DND-41 (cell line): ENCODE measurements at regions not wholly inside any gene's neighbourhood (a gene's known extent, or its start where the extent isn't known, plus 50 kb on each side); places are given as distances from the start of the nearest gene placed in this dataset.

Experiments
- ATAC-seq: fragments of 200-7000 bp; cut with Tn5 transposase; 3 replicates; pipeline ENCODE4 v1.9.1; 2021; ENCODE audit warnings: low read depth; ENCODE audit not compliant: insufficient read depth
- DNase-seq: peaks from one replicate; pipeline ENCODE4 v3.0.0-alpha.2; 2020
- H2AFZ ChIP-seq: 2 replicates; pipeline ENCODE4 v1.6.0; 2012; ENCODE audit warnings: low read depth, low read length
- H3K27ac ChIP-seq: 2 replicates; pipeline ENCODE4 v1.5.1; 2012; ENCODE audit warnings: low read length, inconsistent platforms
- H3K27me3 ChIP-seq: fragments of 200-600 bp; sonication (generic); 2 replicates; pipeline ENCODE4 v1.6.0; 2012; ENCODE audit warnings: low read length, mild to moderate bottlenecking, inconsistent platforms; ENCODE audit not compliant: insufficient read depth, poor library complexity
- H3K36me3 ChIP-seq: 2 replicates; pipeline ENCODE4 v1.5.1; 2012; ENCODE audit warnings: low read length, inconsistent platforms; ENCODE audit not compliant: insufficient read depth
- H3K4me1 ChIP-seq: 2 replicates; pipeline ENCODE4 v1.5.1; 2012; ENCODE audit warnings: mild to moderate bottlenecking, low read length; ENCODE audit not compliant: insufficient read depth
- H3K4me2 ChIP-seq: 2 replicates; pipeline ENCODE4 v1.6.0; 2012; ENCODE audit warnings: mild to moderate bottlenecking, moderate library complexity, low read length, inconsistent platforms; ENCODE audit not compliant: insufficient read depth
- H3K4me3 ChIP-seq, 2 experiments: fragments of 200-600 bp in 1 of 2; shearing (Covaris generic) in 1 of 2; 2 replicates each; pipeline ENCODE4 v1.5.1; 2012 to 2016; ENCODE audit warnings: inconsistent platforms in 2 of 2, low read length in 2 of 2, mild to moderate bottlenecking in 2 of 2, low read depth in 1 of 2, moderate library complexity in 1 of 2
- H3K79me2 ChIP-seq: 2 replicates; pipeline ENCODE4 v1.6.0; 2012; ENCODE audit warnings: low read length, inconsistent platforms; ENCODE audit not compliant: insufficient read depth
- H3K9ac ChIP-seq: 2 replicates; pipeline ENCODE4 v1.6.0; 2012; ENCODE audit warnings: low read depth, mild to moderate bottlenecking, inconsistent platforms, low read length, moderate library complexity
- H3K9me3 ChIP-seq: 2 replicates; pipeline ENCODE4 v1.5.1; 2012; ENCODE audit warnings: low read length, moderate library complexity, mild to moderate bottlenecking, inconsistent platforms; ENCODE audit not compliant: insufficient read depth, severe bottlenecking
- H4K20me1 ChIP-seq: 2 replicates; pipeline ENCODE4 v1.6.0; 2012; ENCODE audit warnings: low read length; ENCODE audit not compliant: insufficient read depth
- EZH2 ChIP-seq: IDR thresholded peaks from 3 replicates; pipeline ENCODE4 v1.6.1; 2012; ENCODE audit warnings: borderline replicate concordance, low read depth, mild to moderate bottlenecking, moderate library complexity, low read length, inconsistent platforms; ENCODE audit not compliant: severe bottlenecking
- TF ChIP-seq, protein P1 (sequence below): IDR thresholded peaks from 2 replicates; pipeline ENCODE4 v1.5.1; 2012; ENCODE audit warnings: borderline replicate concordance, low read length, moderate library complexity, mild to moderate bottlenecking; ENCODE audit not compliant: poor library complexity, severe bottlenecking; ENCODE audit errors: extremely low read depth

DNA sequence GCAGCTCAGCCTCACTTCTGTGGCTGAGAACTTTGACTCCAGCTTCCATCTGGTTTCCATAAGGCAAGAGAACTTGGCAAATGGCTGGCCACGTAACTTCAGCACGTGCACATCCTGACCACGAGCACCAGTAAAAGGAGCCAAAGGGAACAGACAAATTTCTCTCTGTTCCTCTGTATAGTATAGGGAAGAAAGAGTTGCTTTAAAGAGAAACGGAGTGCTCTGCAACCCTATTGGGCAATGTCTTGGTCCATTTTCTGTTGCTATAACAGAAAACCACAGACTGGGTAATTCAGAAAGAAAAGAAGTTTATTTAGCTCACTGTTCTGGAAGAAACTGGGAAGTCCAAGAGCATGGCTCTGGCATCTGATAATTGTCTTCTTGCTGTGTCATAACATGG, 558.7 kb downstream of the ACTL7B start:
- TF ChIP-seq, protein P1, sequence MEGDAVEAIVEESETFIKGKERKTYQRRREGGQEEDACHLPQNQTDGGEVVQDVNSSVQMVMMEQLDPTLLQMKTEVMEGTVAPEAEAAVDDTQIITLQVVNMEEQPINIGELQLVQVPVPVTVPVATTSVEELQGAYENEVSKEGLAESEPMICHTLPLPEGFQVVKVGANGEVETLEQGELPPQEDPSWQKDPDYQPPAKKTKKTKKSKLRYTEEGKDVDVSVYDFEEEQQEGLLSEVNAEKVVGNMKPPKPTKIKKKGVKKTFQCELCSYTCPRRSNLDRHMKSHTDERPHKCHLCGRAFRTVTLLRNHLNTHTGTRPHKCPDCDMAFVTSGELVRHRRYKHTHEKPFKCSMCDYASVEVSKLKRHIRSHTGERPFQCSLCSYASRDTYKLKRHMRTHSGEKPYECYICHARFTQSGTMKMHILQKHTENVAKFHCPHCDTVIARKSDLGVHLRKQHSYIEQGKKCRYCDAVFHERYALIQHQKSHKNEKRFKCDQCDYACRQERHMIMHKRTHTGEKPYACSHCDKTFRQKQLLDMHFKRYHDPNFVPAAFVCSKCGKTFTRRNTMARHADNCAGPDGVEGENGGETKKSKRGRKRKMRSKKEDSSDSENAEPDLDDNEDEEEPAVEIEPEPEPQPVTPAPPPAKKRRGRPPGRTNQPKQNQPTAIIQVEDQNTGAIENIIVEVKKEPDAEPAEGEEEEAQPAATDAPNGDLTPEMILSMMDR = no peak
- no peak for TF ChIP-seq EZH2
- no peaks in the 10 kb centered on the region for H3K9me3 ChIP-seq
- no peaks in the 10 kb centered on the region for H3K79me2 ChIP-seq
- no peak overlapping the region for H3K9ac ChIP-seq
- no peaks in the 10 kb centered on the region for H3K27me3 ChIP-seq
- DNase-seq (no peak), ATAC-seq (no peak)
- no peak overlapping the region for H3K27ac ChIP-seq
- no peaks in the 10 kb centered on the region for H4K20me1 ChIP-seq
- H3K4me1 ChIP-seq = no peaks in the 10 kb centered on the region
- H3K36me3 ChIP-seq = no peaks in the 10 kb centered on the region
- no peak overlapping the region for H2AFZ ChIP-seq
- no peak overlapping the region for H3K4me3 ChIP-seq
- no peak overlapping the region for H3K4me2 ChIP-seq

DNA sequence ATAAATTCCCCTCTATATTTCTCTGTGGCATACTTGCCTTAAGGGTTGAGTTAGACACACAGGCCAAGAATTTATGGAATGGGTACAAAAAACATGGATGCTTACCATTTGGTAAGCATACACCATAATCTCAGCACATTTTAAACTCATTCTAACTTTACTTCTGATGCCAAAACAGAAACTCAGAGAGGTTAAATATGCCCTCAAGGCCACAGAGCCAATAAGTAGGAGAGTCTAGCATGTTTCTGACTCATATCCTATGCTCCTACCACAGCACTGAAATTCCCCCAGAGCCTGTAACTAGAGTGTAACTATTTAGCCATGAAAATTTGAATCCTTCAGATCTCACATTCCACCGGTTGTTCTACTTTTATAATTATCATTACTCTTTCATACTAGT, 559.7 kb downstream of the ACTL7B start:
- DNase-seq (no peak), ATAC-seq (no peak)
- no peaks in the 10 kb centered on the region for H3K4me1 ChIP-seq
- H3K4me2 ChIP-seq = no peak overlapping the region
- H3K9me3 ChIP-seq = no peaks in the 10 kb centered on the region
- no peaks in the 10 kb centered on the region for H3K27me3 ChIP-seq
- H2AFZ ChIP-seq = no peak overlapping the region
- no peak overlapping the region for H3K27ac ChIP-seq
- TF ChIP-seq, protein P1 = no peak
- no peak for TF ChIP-seq EZH2
- no peaks in the 10 kb centered on the region for H4K20me1 ChIP-seq
- no peaks in the 10 kb centered on the region for H3K79me2 ChIP-seq
- no peaks in the 10 kb centered on the region for H3K36me3 ChIP-seq
- H3K4me3 ChIP-seq = no peak overlapping the region
- H3K9ac ChIP-seq = no peak overlapping the region

DNA sequence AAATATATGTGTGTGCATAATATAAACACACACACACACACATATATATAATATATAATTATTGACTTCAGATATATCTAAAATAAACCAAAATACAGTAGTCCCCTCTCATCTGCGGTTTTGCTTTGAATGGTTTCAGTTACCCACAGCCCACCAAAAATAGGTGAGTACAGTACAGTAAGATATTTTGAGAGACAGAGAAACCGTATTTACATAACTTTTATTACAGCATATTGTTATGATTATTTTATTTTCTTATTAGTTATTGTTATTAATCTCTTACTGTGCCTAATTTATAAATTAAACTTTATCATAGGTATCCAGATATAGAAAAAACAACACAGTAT, 564.2 kb downstream of the ACTL7B start:
- no peak for ATAC-seq
- Histone ChIP-seq H3K27me3 (no peaks in the 10 kb centered on the region), H3K36me3 (no peaks in the 10 kb centered on the region), H2AFZ (no peak overlapping the region), H4K20me1 (no peaks in the 10 kb centered on the region), H3K27ac (no peak overlapping the region), H3K9ac (no peak overlapping the region), H3K4me2 (no peak overlapping the region), H3K4me3 (no peak overlapping the region), H3K4me1 (no peaks in the 10 kb centered on the region), H3K79me2 (no peaks in the 10 kb centered on the region), H3K9me3 (no peaks in the 10 kb centered on the region)
- TF ChIP-seq, protein P1 = no peak
- TF ChIP-seq EZH2 = no peak
- no peak for DNase-seq
